DOHH2 (cell line): ENCODE measurements at regions not wholly inside any gene's neighbourhood (a gene's known extent, or its start where the extent isn't known, plus 50 kb on each side); places are given as distances from the start of the nearest gene placed in this dataset.

Experiments used
- EZH2phosphoT487 ChIP-seq: fragments of 200-600 bp; sonication (generic); IDR thresholded peaks from 2 replicates; pipeline ENCODE4 v1.6.1; 2017; ENCODE audit warnings: borderline replicate concordance, mild to moderate bottlenecking, antibody characterized with exemption, low read length, moderate library complexity, mixed read lengths
- TF ChIP-seq, protein P1 (sequence below): fragments of 200-600 bp; sonication (generic); IDR thresholded peaks from one replicate; pipeline ENCODE4 v1.5.1; 2014; ENCODE audit warnings: antibody characterized with exemption, mild to moderate bottlenecking, low read depth, low read length; ENCODE audit not compliant: poor library complexity, severe bottlenecking

DNA sequence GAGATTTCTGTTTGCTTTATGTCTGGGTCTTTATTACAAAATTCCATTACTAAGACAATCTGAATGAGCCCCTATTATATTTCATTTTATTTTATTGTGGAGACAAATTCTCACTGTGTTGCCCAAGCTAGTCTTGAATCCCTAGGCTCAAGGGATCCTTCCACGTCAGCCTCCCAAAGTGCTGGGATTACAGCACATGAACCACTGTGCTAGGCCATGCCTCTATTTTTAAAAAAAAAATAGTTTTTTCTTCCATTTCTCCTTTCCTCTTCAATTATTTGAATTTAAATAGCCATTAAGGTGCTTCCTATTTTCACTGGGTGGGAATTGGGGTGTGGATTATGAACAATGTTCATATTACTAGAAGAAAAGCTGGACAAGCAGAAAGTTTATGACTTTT lies 1587.4 kb downstream of the GRIK2 start:
- TF ChIP-seq, protein P1, sequence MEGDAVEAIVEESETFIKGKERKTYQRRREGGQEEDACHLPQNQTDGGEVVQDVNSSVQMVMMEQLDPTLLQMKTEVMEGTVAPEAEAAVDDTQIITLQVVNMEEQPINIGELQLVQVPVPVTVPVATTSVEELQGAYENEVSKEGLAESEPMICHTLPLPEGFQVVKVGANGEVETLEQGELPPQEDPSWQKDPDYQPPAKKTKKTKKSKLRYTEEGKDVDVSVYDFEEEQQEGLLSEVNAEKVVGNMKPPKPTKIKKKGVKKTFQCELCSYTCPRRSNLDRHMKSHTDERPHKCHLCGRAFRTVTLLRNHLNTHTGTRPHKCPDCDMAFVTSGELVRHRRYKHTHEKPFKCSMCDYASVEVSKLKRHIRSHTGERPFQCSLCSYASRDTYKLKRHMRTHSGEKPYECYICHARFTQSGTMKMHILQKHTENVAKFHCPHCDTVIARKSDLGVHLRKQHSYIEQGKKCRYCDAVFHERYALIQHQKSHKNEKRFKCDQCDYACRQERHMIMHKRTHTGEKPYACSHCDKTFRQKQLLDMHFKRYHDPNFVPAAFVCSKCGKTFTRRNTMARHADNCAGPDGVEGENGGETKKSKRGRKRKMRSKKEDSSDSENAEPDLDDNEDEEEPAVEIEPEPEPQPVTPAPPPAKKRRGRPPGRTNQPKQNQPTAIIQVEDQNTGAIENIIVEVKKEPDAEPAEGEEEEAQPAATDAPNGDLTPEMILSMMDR = no peak
- TF ChIP-seq EZH2phosphoT487 = no peak
